ENCODE measurements at regions not wholly inside any gene's neighbourhood (a gene's known extent, or its start where the extent isn't known, plus 50 kb on each side); places are given as distances from the start of the nearest gene placed in this dataset.

DNA sequence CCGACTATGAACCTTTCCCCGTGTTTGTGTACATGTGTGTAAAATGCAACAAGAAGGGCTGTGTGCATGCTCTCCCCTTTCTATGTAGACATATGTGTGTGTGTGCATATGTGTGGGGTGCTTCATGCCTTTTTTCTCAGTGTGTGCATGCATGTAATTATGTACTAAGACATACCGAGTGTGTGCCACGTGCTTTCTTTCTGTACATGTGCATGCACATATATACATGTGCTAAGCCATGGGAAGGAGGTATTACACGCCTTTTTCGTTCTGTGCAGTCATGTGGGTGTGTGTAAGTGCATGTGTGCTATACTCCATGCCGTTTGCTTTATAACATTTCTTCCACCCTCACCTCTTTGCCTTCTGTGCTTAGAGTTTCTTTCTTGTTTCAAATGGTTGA, 544.3 kb downstream of the TNS3 start:
- H3K27me3 ChIP-seq (ENCODE audit: control insufficient read depth, insufficient read depth, low read length), result no peaks in the 10 kb centered on the region
- H3K9me3 ChIP-seq (ENCODE audit: control insufficient read depth, insufficient read depth, low read length), result no peaks in the 10 kb centered on the region
- TF ChIP-seq, protein P1, sequence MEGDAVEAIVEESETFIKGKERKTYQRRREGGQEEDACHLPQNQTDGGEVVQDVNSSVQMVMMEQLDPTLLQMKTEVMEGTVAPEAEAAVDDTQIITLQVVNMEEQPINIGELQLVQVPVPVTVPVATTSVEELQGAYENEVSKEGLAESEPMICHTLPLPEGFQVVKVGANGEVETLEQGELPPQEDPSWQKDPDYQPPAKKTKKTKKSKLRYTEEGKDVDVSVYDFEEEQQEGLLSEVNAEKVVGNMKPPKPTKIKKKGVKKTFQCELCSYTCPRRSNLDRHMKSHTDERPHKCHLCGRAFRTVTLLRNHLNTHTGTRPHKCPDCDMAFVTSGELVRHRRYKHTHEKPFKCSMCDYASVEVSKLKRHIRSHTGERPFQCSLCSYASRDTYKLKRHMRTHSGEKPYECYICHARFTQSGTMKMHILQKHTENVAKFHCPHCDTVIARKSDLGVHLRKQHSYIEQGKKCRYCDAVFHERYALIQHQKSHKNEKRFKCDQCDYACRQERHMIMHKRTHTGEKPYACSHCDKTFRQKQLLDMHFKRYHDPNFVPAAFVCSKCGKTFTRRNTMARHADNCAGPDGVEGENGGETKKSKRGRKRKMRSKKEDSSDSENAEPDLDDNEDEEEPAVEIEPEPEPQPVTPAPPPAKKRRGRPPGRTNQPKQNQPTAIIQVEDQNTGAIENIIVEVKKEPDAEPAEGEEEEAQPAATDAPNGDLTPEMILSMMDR (IDR thresholded peaks at IDR 0.05), result no peak
- ATAC-seq (no peak), DNase-seq (no peak)
- H3K27ac Mint-ChIP-seq, result no peak overlapping the region
- no peaks in the 10 kb centered on the region for H3K36me3 ChIP-seq (ENCODE audit: control insufficient read depth, insufficient read depth, low read length)
- H3K4me1 ChIP-seq (ENCODE audit: control insufficient read depth, insufficient read depth, low read length), result no peaks in the 10 kb centered on the region
- H3K4me1 Mint-ChIP-seq, result no peaks in the 10 kb centered on the region
- no peaks in the 10 kb centered on the region for H3K36me3 Mint-ChIP-seq
- no peak overlapping the region for H3K4me3 ChIP-seq (ENCODE audit: low read length)
- WGBS (ENCODE audit: insufficient coverage), result 84% methylated on average over 4 of the region's 7 CpGs
- H3K9me3 Mint-ChIP-seq, result peaks cover 2 to 4% of the 10 kb centered on the region in 2 donors
- intact Hi-C loops (cut with micrococcal nuclease), result no loop called here
- H3K27ac ChIP-seq (ENCODE audit: low read length), result no peak overlapping the region
- no peaks in the 10 kb centered on the region for H3K27me3 Mint-ChIP-seq (ENCODE audit: low read depth in 2 of 2)
- H3K4me3 Mint-ChIP-seq, result no peak overlapping the region

DNA sequence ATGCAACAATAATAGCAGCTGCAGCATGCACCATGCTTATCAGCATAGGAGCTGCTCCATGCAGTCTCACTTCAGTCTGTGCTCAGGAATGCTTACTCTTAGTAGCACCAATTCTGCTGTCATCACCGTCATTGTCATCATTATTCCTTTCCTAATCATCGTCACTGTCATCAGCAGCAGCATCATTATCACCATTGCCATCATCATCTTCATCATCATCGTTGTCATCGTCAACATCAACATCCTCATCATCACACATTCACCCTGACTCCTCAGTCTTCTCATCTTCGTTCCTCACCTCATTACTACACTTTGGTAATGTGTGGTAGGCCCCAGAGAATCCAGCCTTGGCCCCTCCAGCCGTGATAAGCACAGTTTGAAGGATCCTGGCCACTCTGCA, 545.0 kb downstream of the TNS3 start:
- Mint-ChIP-seq H3K36me3 (no peaks in the 10 kb centered on the region), H3K27ac (no peak overlapping the region), H3K4me1 (no peaks in the 10 kb centered on the region), H3K9me3 (peaks cover 2 to 4% of the 10 kb centered on the region in 2 donors), H3K27me3 (ENCODE audit: low read depth in 2 of 2) (no peaks in the 10 kb centered on the region), H3K4me3 (no peak overlapping the region)
- intact Hi-C loops (cut with micrococcal nuclease), result no loop called here
- no peak for ATAC-seq
- TF ChIP-seq, protein P1 (IDR thresholded peaks at IDR 0.05), result no peak
- Histone ChIP-seq H3K27me3 (ENCODE audit: control insufficient read depth, insufficient read depth, low read length) (no peaks in the 10 kb centered on the region), H3K4me3 (ENCODE audit: low read length) (no peak overlapping the region), H3K9me3 (ENCODE audit: control insufficient read depth, insufficient read depth, low read length) (no peaks in the 10 kb centered on the region), H3K4me1 (ENCODE audit: control insufficient read depth, insufficient read depth, low read length) (no peaks in the 10 kb centered on the region), H3K27ac (ENCODE audit: low read length) (no peak overlapping the region), H3K36me3 (ENCODE audit: control insufficient read depth, insufficient read depth, low read length) (no peaks in the 10 kb centered on the region)
- no peak for DNase-seq
- WGBS (ENCODE audit: insufficient coverage), result 74% methylated on average over 6 of the region's 6 CpGs

DNA sequence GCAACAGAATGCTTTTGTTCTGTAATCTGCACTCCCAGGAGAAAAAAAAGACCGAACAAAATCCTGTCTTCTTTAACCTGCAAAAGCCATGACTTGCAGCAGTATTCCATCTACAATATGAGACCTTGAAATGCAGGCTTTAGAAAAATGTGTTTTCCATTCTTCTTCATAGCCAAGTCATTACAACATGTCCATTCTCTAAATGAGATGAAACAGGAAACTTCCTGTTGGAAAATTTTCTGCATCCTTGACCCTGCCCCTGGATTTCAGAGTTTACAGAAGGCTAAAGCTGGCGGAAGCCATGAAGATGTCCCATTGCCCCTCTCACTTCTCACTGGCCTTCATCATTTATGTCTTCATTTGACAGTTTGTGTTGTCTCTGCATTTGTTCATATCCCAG, 546.4 kb downstream of the TNS3 start:
- 96% methylated on average over 1 of the region's 2 CpGs for WGBS (ENCODE audit: insufficient coverage)
- H3K27me3 ChIP-seq (ENCODE audit: control insufficient read depth, insufficient read depth, low read length), result no peaks in the 10 kb centered on the region
- H3K36me3 ChIP-seq (ENCODE audit: control insufficient read depth, insufficient read depth, low read length), result no peaks in the 10 kb centered on the region
- H3K36me3 Mint-ChIP-seq, result no peaks in the 10 kb centered on the region
- DNase-seq (no peak), ATAC-seq (no peak)
- no peak overlapping the region for H3K4me3 ChIP-seq (ENCODE audit: low read length)
- TF ChIP-seq, protein P1 (IDR thresholded peaks at IDR 0.05), result no peak
- H3K4me1 Mint-ChIP-seq, result no peaks in the 10 kb centered on the region
- no peaks in the 10 kb centered on the region for H3K4me1 ChIP-seq (ENCODE audit: control insufficient read depth, insufficient read depth, low read length)
- H3K27me3 Mint-ChIP-seq (ENCODE audit: low read depth in 2 of 2), result no peaks in the 10 kb centered on the region
- no peak overlapping the region for H3K27ac Mint-ChIP-seq
- intact Hi-C loops (cut with micrococcal nuclease), result no loop called here
- no peak overlapping the region for H3K4me3 Mint-ChIP-seq
- H3K9me3 Mint-ChIP-seq, result peaks cover 4 to 5% of the 10 kb centered on the region in 2 donors
- no peaks in the 10 kb centered on the region for H3K9me3 ChIP-seq (ENCODE audit: control insufficient read depth, insufficient read depth, low read length)
- no peak overlapping the region for H3K27ac ChIP-seq (ENCODE audit: low read length)

DNA sequence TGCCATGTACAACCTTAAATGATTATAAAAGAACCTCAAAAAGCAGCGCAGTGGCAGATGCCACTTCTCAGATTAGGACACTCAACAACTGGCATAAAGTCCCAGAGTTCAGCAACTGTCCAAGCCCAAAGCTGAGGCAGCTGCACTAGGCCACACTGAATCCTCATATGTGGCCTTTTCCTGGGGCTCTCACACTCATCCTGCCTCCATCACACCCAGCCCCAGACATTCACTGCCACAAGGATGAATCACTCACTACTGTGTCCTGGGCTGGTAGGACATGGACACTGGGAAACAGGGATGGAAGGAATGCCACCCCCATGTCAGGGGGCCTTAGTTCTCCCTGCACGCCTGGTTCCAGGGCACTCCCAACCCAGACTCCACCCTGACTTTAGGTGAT, 547.7 kb downstream of the TNS3 start:
- DNase-seq (no peak), ATAC-seq (no peak)
- H3K27me3 ChIP-seq (ENCODE audit: control insufficient read depth, insufficient read depth, low read length), result no peaks in the 10 kb centered on the region
- TF ChIP-seq, protein P1 (IDR thresholded peaks at IDR 0.05), result no peak
- H3K36me3 Mint-ChIP-seq, result no peaks in the 10 kb centered on the region
- WGBS (ENCODE audit: insufficient coverage), result 79% methylated on average over 2 of the region's 2 CpGs
- intact Hi-C loops (cut with micrococcal nuclease), result no loop called here
- H3K27me3 Mint-ChIP-seq (ENCODE audit: low read depth in 2 of 2), result no peaks in the 10 kb centered on the region
- H3K36me3 ChIP-seq (ENCODE audit: control insufficient read depth, insufficient read depth, low read length), result no peaks in the 10 kb centered on the region
- no peak overlapping the region for H3K27ac Mint-ChIP-seq
- no peaks in the 10 kb centered on the region for H3K9me3 ChIP-seq (ENCODE audit: control insufficient read depth, insufficient read depth, low read length)
- no peak overlapping the region for H3K4me3 Mint-ChIP-seq
- no peaks in the 10 kb centered on the region for H3K4me1 Mint-ChIP-seq
- peaks cover 4 to 8% of the 10 kb centered on the region in 2 donors for H3K9me3 Mint-ChIP-seq
- no peaks in the 10 kb centered on the region for H3K4me1 ChIP-seq (ENCODE audit: control insufficient read depth, insufficient read depth, low read length)
- no peak overlapping the region for H3K27ac ChIP-seq (ENCODE audit: low read length)
- no peak overlapping the region for H3K4me3 ChIP-seq (ENCODE audit: low read length)

Data from natural killer cell (primary cell).